Osteocyte (in vitro differentiated cells): ENCODE measurements at regions not wholly inside any gene's neighbourhood (a gene's known extent, or its start where the extent isn't known, plus 50 kb on each side); places are given as distances from the start of the nearest gene placed in this dataset.
"Not testable (repeated sequence)": the region's sequence is repeated elsewhere in the genome, so short reads cannot be mapped to it uniquely, and the experiment has no call there.

Source experiments
- DNase-seq: peaks from one replicate; pipeline ENCODE4 v3.0.0; 2021; ENCODE audit warnings: mixed read lengths; ENCODE audit not compliant: unreplicated experiment; ENCODE audit errors: extremely low spot score
- H3K27ac Mint-ChIP-seq: one replicate; pipeline ENCODE4 v1.8.0; 2021; ENCODE audit warnings: mild to moderate bottlenecking, mixed read lengths; ENCODE audit not compliant: unreplicated experiment
- H3K27me3 Mint-ChIP-seq: one replicate; pipeline ENCODE4 v1.8.0; 2021; ENCODE audit warnings: mixed read lengths; ENCODE audit not compliant: unreplicated experiment
- H3K36me3 Mint-ChIP-seq: one replicate; pipeline ENCODE4 v1.8.0; 2021; ENCODE audit warnings: mixed read lengths; ENCODE audit not compliant: unreplicated experiment
- H3K4me1 Mint-ChIP-seq: one replicate; pipeline ENCODE4 v1.8.0; 2021; ENCODE audit warnings: mixed read lengths; ENCODE audit not compliant: unreplicated experiment
- H3K4me3 Mint-ChIP-seq: one replicate; pipeline ENCODE4 v1.8.0; 2021; ENCODE audit warnings: mild to moderate bottlenecking, moderate library complexity, mixed read lengths; ENCODE audit not compliant: unreplicated experiment
- H3K9me3 Mint-ChIP-seq: one replicate; pipeline ENCODE4 v1.8.0; 2021; ENCODE audit warnings: mixed read lengths; ENCODE audit not compliant: unreplicated experiment
- CTCF ChIP-seq: fragments of 200-600 bp; sonication (generic); IDR thresholded peaks from 2 replicates; pipeline ENCODE4 v1.5.0; 2021; ENCODE audit warnings: antibody characterized with exemption, mild to moderate bottlenecking, moderate library complexity

- Mint-ChIP-seq H3K27ac (no peak overlapping the region), H3K4me3 (no peak overlapping the region), H3K9me3 (peaks cover 16% of the 10 kb centered on the region), H3K36me3 (no peaks in the 10 kb centered on the region), H3K27me3 (no peaks in the 10 kb centered on the region), H3K4me1 (no peaks in the 10 kb centered on the region)
- no peak for DNase-seq
- TF ChIP-seq CTCF: no peak
These were observed 1229.7 kb upstream of the CRIM1 start for GRCh38 chr2:35125871-35126270.

GRCh38 chr2:35125278-35125677 lies 1230.3 kb upstream of the CRIM1 start:
- peak; percentile 81 for DNase-seq
- Mint-ChIP-seq H3K27me3 (no peaks in the 10 kb centered on the region), H3K4me1 (no peaks in the 10 kb centered on the region), H3K36me3 (no peaks in the 10 kb centered on the region), H3K4me3 (no peak overlapping the region), H3K9me3 (peaks cover 13% of the 10 kb centered on the region), H3K27ac (no peak overlapping the region)
- no peak for TF ChIP-seq CTCF

- no peak for DNase-seq
- peaks cover 5% of the 10 kb centered on the region for H3K9me3 Mint-ChIP-seq
- TF ChIP-seq CTCF: no peak
- H3K27me3 Mint-ChIP-seq: no peaks in the 10 kb centered on the region
- no peak overlapping the region for H3K27ac Mint-ChIP-seq
- H3K4me3 Mint-ChIP-seq: no peak overlapping the region
- H3K4me1 Mint-ChIP-seq: no peaks in the 10 kb centered on the region
- H3K36me3 Mint-ChIP-seq: no peaks in the 10 kb centered on the region
These were observed 1239.4 kb upstream of the CRIM1 start for GRCh38 chr2:35116151-35116550.

GRCh38 chr2:35114765-35115164 lies 1240.8 kb upstream of the CRIM1 start:
- no peaks in the 10 kb centered on the region for H3K27me3 Mint-ChIP-seq
- H3K4me3 Mint-ChIP-seq: no peak overlapping the region
- no peak overlapping the region for H3K27ac Mint-ChIP-seq
- peaks cover 5% of the 10 kb centered on the region for H3K9me3 Mint-ChIP-seq
- no peaks in the 10 kb centered on the region for H3K36me3 Mint-ChIP-seq
- DNase-seq: no peak
- TF ChIP-seq CTCF: peak; percentile 9
- no peaks in the 10 kb centered on the region for H3K4me1 Mint-ChIP-seq

- H3K27ac Mint-ChIP-seq, H3K27me3 Mint-ChIP-seq, H3K4me3 Mint-ChIP-seq, DNase-seq, H3K4me1 Mint-ChIP-seq, H3K9me3 Mint-ChIP-seq, H3K36me3 Mint-ChIP-seq: not testable (repeated sequence)
These were observed 1243.2 kb upstream of the CRIM1 start for GRCh38 chr2:35112367-35112766.

DNA sequence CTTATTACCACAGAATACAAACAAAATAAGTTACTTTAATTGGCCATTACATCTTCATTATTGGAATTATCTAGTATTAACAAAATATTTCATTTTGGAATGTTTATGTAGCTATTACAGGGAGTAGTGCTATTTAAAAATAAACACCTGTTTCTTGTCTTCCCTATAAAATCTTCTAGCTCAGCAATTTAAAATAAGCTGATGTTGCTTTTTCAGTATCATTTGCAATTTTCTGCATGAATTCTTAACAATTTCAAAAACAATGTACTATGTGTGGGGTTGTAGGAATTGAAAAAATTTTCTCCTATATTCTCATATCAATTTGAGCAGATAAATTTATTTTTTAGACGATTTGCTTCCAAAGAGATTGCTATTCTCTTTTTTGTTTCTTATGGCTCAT lies 1251.3 kb upstream of the CRIM1 start:
- Mint-ChIP-seq H3K36me3 (no peaks in the 10 kb centered on the region), H3K4me1 (no peaks in the 10 kb centered on the region), H3K27me3 (no peaks in the 10 kb centered on the region), H3K27ac (no peak overlapping the region), H3K9me3 (no peaks in the 10 kb centered on the region), H3K4me3 (no peak overlapping the region)
- DNase-seq: no peak
- TF ChIP-seq CTCF: no peak
